ENCODE measurements at regions not wholly inside any gene's neighbourhood (a gene's known extent, or its start where the extent isn't known, plus 50 kb on each side); places are given as distances from the start of the nearest gene placed in this dataset.
"Not testable (repeated sequence)": the region's sequence is repeated elsewhere in the genome, so short reads cannot be mapped to it uniquely, and the experiment has no call there.

- TF ChIP-seq, protein P1, sequence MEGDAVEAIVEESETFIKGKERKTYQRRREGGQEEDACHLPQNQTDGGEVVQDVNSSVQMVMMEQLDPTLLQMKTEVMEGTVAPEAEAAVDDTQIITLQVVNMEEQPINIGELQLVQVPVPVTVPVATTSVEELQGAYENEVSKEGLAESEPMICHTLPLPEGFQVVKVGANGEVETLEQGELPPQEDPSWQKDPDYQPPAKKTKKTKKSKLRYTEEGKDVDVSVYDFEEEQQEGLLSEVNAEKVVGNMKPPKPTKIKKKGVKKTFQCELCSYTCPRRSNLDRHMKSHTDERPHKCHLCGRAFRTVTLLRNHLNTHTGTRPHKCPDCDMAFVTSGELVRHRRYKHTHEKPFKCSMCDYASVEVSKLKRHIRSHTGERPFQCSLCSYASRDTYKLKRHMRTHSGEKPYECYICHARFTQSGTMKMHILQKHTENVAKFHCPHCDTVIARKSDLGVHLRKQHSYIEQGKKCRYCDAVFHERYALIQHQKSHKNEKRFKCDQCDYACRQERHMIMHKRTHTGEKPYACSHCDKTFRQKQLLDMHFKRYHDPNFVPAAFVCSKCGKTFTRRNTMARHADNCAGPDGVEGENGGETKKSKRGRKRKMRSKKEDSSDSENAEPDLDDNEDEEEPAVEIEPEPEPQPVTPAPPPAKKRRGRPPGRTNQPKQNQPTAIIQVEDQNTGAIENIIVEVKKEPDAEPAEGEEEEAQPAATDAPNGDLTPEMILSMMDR (IDR thresholded peaks at IDR 0.05), result not testable (repeated sequence)
- TF ChIP-seq POLR2A (IDR thresholded peaks at IDR 0.05), result not testable (repeated sequence)
Observed at GRCh38 chr20:5381527-5381926, 64.8 kb upstream of the PROKR2 start.
